HK-2 (cell line): ENCODE measurements at regions not wholly inside any gene's neighbourhood (a gene's known extent, or its start where the extent isn't known, plus 50 kb on each side); places are given as distances from the start of the nearest gene placed in this dataset.

Experiments used
- DNase-seq: peaks from one replicate; pipeline ENCODE4 v3.0.0-alpha.2; 2018; ENCODE audit not compliant: unreplicated experiment

- DNase-seq = no peak
Observed at GRCh38 chr12:118467641-118468305, 91.4 kb downstream of the SUDS3 start.

GRCh38 chr12:118472940-118473339 lies 96.6 kb downstream of the SUDS3 start:
- DNase-seq = no peak

DNA sequence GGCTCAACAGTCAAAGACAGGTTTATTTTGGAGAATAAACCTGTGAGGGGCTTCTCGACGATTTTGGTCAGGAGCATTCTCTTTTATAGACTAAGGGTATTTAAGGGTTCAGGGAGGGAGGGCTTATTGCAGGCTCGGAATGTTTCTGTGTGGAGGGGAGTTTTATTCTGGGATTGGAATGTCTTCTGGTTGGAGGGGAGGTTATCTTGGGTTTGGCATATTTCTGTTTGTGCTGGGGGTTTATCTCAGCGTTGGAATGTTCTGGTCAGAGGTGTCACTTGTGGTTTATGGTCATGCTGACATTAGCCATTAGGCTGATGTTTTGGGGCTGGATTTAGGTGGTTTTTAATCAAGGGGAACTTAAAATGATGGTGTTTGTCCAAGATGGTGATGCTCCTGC lies 103.9 kb downstream of the SUDS3 start:
- no peak for DNase-seq

GRCh38 chr12:118488034-118488433 lies 111.7 kb downstream of the SUDS3 start:
- DNase-seq = no peak

GRCh38 chr12:118493962-118494361 lies 117.6 kb downstream of the SUDS3 start:
- DNase-seq = no peak

DNA sequence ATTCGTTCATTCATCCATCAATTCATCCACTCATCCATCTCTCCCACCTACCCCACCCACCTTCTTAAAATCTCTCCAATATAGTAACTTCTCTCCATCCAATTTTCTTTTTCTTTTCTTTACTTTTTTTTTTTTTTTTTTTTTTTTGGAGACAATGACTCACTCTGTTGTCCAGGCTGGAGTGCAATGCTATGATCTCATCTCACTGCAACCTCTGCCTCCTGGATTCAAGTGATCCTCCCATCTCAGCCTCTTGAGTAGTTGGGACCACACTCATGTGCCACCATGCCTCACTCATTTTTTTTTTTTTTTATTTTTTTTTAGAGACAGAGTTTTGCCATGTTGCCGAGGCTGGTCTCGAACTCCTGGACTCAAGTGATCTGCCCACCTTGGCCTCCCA lies 118.4 kb downstream of the SUDS3 start:
- no peak for DNase-seq

DNA sequence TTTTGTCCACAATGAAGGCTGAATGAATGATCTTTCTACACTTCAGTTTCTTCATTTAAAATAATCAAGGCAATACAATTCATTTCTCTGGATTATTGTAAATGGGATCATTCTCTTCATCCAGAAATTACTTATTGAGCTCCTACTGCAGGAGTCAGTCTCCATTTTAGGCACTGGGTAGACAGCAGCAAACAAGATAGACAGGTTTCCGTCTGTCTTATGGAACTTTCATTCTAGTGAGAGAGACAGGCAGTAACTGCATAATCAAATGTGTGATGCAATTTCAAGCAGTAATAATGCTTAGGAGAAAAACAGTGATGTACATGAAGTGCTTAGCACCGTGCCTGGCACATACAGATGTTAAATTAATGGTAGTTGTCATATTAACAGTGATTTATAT lies 118.9 kb downstream of the SUDS3 start:
- DNase-seq = no peak

DNA sequence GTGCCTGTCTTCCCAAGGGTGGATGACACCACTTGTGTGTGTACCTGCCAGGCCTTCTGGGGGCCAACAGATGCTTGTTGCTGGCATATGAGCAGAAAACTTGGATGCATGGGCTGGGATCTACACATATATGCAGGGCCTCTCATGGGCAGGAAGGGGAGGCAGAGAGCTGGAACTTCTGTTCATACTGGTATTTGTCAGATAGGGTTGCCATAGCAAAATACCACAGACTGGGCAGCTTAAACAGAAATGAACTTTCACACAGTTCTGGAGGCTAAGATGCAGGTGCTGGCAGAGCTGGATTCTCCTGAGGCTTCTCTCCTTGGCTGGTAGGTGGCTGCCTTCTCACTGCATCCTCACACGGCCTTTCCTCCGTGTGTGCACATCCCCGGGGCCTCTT lies 121.8 kb downstream of the SUDS3 start:
- DNase-seq = no peak

DNA sequence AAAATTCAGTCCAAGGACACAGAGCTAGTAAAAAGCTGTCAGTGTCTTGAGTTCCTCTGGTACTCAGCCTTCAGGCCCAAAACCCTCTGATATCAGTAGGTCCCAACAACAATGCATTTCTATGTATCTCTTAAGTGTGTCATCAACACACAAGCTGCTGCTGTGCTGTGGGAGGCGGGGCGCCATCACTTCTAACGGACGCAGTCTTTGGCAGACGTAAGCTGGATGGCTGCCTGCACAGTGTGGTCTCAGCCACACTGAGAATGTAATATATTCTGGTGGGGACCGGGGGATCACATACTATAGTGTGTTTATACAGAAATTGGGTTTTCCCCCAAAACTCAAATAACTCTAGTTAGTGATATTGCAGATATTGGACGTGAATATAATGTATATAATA lies 123.9 kb downstream of the SUDS3 start:
- no peak for DNase-seq

- DNase-seq = no peak
Observed at GRCh38 chr12:118501489-118501888, 125.1 kb downstream of the SUDS3 start.

- no peak for DNase-seq
Observed at GRCh38 chr12:118503476-118503875, 127.1 kb downstream of the SUDS3 start.

- no peak for DNase-seq
Observed at GRCh38 chr12:118512669-118513068, 136.3 kb downstream of the SUDS3 start.

GRCh38 chr12:118513611-118514010 lies 137.3 kb downstream of the SUDS3 start:
- DNase-seq = no peak

- DNase-seq = no peak
Observed at GRCh38 chr12:118514297-118514696, 137.9 kb downstream of the SUDS3 start.

GRCh38 chr12:118520214-118521035 lies 144.1 kb downstream of the SUDS3 start:
- DNase-seq = no peak

- no peak for DNase-seq
Observed at GRCh38 chr12:118521036-118521370, 144.6 kb downstream of the SUDS3 start.

- DNase-seq = no peak
Observed at GRCh38 chr12:118524446-118524845, 148.1 kb downstream of the SUDS3 start.

DNA sequence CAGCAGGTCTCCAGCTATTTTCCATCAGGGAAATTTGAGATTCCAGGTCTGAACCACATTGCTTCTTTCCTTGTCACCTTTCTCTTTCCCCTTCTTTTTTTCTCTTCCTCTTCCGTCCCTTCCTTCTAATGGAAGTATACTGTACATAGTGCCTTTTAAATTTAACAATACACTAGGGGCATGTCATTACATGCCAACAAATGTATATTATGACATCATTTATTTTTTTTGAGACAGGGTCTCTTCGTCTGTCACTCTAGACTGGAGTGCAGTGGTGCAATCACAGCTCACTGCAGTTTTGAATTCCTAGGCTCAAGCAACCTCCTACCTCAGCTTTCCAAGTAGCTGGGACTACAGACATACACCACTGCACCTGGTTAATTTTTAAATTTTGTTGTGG lies 148.9 kb downstream of the SUDS3 start:
- DNase-seq = no peak

GRCh38 chr12:118526255-118527095 lies 150.1 kb downstream of the SUDS3 start:
- DNase-seq = no peak

DNA sequence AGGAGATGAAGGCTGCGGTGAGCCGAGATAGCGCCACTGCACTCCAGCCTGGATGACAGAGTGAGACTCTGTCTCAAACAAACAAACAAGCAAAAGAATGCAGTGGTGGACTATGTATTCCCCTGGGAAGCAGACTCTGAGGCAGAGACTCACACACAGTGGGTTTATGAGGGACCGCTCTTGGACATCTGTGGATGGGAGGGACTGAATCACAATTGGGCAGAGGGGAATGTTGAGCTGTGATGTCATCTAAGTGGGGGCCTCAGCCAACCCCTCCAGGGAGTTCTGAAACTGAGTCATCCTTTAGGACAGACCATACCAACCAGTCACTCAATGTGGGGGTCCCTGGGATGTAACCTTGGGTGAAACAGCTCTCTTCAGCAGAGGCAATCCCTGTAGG lies 151.0 kb downstream of the SUDS3 start:
- no peak for DNase-seq

DNA sequence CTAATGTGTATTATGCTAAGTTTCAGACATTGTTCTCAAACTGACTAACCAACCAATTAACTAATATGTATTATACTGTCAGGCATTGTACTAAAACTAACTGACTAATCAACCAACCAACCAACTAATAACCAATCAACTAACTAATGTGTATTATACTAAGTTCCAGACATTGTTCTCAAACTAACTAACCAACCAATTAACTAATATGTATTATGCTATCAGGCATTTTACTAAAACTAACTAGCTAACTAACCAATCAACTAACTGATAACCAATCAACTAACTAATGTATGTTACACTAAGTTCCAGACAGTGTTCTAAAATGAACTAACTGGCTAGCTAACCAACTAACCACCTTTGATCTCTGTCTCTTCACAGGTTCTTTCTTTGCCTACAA lies 152.3 kb downstream of the SUDS3 start:
- no peak for DNase-seq

- DNase-seq = no peak
Observed at GRCh38 chr12:118534003-118534402, 157.6 kb downstream of the SUDS3 start.
